SJSA1 (cell line): ENCODE measurements at regions not wholly inside any gene's neighbourhood (a gene's known extent, or its start where the extent isn't known, plus 50 kb on each side); places are given as distances from the start of the nearest gene placed in this dataset.
"Not testable (repeated sequence)": the region's sequence is repeated elsewhere in the genome, so short reads cannot be mapped to it uniquely, and the experiment has no call there.

ENCODE experiments used
- DNase-seq, 2 experiments: peaks; one replicate each; pipeline ENCODE4 v3.0.0-alpha.2; 2015 to 2020; ENCODE audit warnings: low spot score in 2 of 2, low read depth in 1 of 2
- H3K27ac ChIP-seq: fragments of 250-450 bp; sonication (Bioruptor Pico); 2 replicates; pipeline ENCODE4 v1.5.1; 2020; ENCODE audit warnings: mild to moderate bottlenecking, moderate library complexity
- H3K27me3 ChIP-seq: fragments of 250-450 bp; sonication (Bioruptor Pico); replicated peaks from 2 replicates; pipeline ENCODE4 v1.5.1; 2020; ENCODE audit warnings: mild to moderate bottlenecking, moderate library complexity
- H3K36me3 ChIP-seq: fragments of 250-450 bp; sonication (Bioruptor Pico); 2 replicates; pipeline ENCODE4 v1.5.1; 2020; ENCODE audit warnings: mild to moderate bottlenecking
- H3K4me1 ChIP-seq: fragments of 250-450 bp; sonication (Bioruptor Pico); replicated peaks from 2 replicates; pipeline ENCODE4 v1.6.1; 2021; ENCODE audit warnings: mild to moderate bottlenecking
- H3K4me3 ChIP-seq: fragments of 250-450 bp; sonication (Bioruptor Pico); 2 replicates; pipeline ENCODE4 v1.5.1; 2020; ENCODE audit warnings: mild to moderate bottlenecking
- H3K9me3 ChIP-seq: fragments of 250-450 bp; sonication (Bioruptor Pico); replicated peaks from 2 replicates; pipeline ENCODE4 v1.5.1; 2020; ENCODE audit warnings: mild to moderate bottlenecking

- Histone ChIP-seq H3K27ac (no peak overlapping the region), H3K27me3 (no peaks in the 10 kb centered on the region), H3K36me3 (no peaks in the 10 kb centered on the region), H3K9me3 (no peaks in the 10 kb centered on the region), H3K4me1 (no peaks in the 10 kb centered on the region), H3K4me3 (no peak overlapping the region)
- no peak for DNase-seq
These were observed 156.6 kb downstream of the MYCN start for GRCh38 chr2:16096962-16097361.

- not testable (repeated sequence) for DNase-seq
These were observed 155.1 kb downstream of the MYCN start for GRCh38 chr2:16095483-16095882.

GRCh38 chr2:16094811-16095210 is 154.5 kb downstream of the MYCN start:
- H3K4me1 ChIP-seq: no peaks in the 10 kb centered on the region
- no peaks in the 10 kb centered on the region for H3K27me3 ChIP-seq
- no peak overlapping the region for H3K27ac ChIP-seq
- H3K4me3 ChIP-seq: no peak overlapping the region
- H3K36me3 ChIP-seq: no peaks in the 10 kb centered on the region
- H3K9me3 ChIP-seq: no peaks in the 10 kb centered on the region
- DNase-seq: no peak

More at GRCh38 chr2:16095483-16095882, 155.1 kb downstream of the MYCN start:
- not testable (repeated sequence) for H3K4me3 ChIP-seq, H3K4me1 ChIP-seq, H3K36me3 ChIP-seq, H3K27ac ChIP-seq, H3K9me3 ChIP-seq, H3K27me3 ChIP-seq

GRCh38 chr2:16093639-16094529 is 153.5 kb downstream of the MYCN start:
- Histone ChIP-seq H3K27me3 (no peaks in the 10 kb centered on the region), H3K4me1 (no peaks in the 10 kb centered on the region), H3K9me3 (no peaks in the 10 kb centered on the region), H3K27ac (no peak overlapping the region), H3K36me3 (no peaks in the 10 kb centered on the region), H3K4me3 (no peak overlapping the region)
- DNase-seq: no peak

- H3K9me3 ChIP-seq: no peaks in the 10 kb centered on the region
- H3K4me3 ChIP-seq: no peak overlapping the region
- DNase-seq: no peak
- no peak overlapping the region for H3K27ac ChIP-seq
- no peaks in the 10 kb centered on the region for H3K27me3 ChIP-seq
- H3K36me3 ChIP-seq: no peaks in the 10 kb centered on the region
- no peaks in the 10 kb centered on the region for H3K4me1 ChIP-seq
These were observed 152.7 kb downstream of the MYCN start for GRCh38 chr2:16092861-16093638.

- Histone ChIP-seq H3K36me3 (no peaks in the 10 kb centered on the region), H3K27me3 (no peaks in the 10 kb centered on the region), H3K4me1 (no peaks in the 10 kb centered on the region), H3K9me3 (no peaks in the 10 kb centered on the region), H3K4me3 (no peak overlapping the region), H3K27ac (no peak overlapping the region)
- DNase-seq: no peak
These were observed 151.4 kb downstream of the MYCN start for GRCh38 chr2:16091576-16092282.

DNA sequence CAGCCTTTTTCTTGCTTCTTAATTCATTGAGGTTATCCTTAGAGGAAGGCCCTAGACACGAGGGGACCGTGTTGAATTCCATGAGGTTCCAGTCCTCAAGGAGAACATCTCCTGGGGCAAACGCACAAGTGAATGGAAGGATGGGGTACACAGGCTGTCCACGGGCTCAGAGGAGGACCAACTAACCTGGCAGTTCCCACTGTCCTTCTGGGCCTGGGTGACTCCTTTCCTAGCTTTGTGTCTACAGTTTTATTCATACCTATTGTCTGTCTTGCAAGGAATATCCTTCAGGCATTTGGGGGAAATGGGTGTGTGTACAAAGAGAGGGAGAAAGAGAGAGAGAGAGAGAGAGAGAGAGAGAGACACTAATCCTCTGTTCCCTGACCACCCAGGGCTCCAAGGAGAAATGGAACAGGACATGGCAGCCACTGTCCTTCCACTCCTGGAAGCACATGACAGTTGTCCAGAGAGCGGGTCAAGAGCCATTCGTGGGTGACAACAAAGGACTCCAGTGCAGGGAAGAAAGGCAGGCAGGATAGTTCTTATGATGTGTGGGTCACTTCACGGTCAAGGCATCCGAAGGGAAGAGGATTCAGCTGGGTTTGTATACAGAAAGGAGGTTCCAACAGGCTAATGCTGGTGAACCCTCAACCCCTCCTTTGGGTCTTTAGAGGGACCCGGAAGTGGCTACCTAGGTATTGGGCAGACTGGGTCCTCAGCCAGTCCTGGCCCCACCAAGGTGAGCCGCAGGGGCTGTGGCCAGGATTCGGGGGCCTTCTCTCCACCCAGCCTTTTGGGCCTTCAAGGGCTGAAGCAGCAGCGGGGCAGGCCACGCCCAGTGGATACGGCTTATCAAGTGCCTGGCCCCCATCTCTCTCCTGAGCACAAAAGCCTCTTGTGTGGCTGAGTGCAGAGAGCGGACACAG is 150.6 kb downstream of the MYCN start:
- no peaks in the 10 kb centered on the region for H3K9me3 ChIP-seq
- no peaks in the 10 kb centered on the region for H3K4me1 ChIP-seq
- no peaks in the 10 kb centered on the region for H3K36me3 ChIP-seq
- no peak overlapping the region for H3K4me3 ChIP-seq
- no peak overlapping the region for H3K27ac ChIP-seq
- H3K27me3 ChIP-seq: no peaks in the 10 kb centered on the region
- no peak for DNase-seq

DNA sequence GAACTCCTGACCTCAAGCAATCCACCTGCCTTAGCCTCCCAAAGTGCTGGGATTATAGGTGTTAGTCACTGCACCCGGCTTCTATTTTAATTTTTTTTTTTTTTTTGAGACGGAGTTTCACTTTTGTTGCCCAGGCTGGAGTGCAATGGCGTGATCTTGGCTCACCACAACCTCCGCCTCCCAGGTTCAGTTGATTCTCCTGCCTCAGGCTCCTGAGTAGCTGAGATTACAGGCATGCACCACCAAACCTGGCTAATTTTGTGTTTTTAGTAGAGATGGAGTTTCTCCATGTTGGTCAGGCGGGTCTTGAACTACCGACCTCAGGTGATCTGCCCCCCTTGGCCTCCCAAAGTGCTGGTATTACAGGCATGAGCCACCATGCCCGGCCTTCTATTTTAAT is 149.1 kb downstream of the MYCN start:
- not testable (repeated sequence) for H3K27me3 ChIP-seq, H3K4me3 ChIP-seq, H3K4me1 ChIP-seq, H3K27ac ChIP-seq, H3K36me3 ChIP-seq, DNase-seq, H3K9me3 ChIP-seq

DNA sequence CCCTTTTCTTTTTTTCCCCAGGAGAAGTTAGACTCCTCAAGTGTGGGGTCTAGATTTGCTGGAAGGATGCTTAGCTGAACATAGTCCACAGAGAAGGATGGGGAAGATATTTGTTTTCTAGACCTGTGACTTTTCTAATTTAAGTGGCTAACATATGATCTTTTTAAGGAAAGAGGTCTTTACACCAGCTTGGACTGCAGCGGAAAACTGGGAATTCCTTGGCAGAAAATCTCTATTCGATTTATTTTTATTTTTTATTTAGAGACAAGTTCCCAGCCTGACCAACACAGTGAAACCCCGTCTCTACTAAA is 148.4 kb downstream of the MYCN start:
- H3K9me3 ChIP-seq: no peaks in the 10 kb centered on the region
- no peaks in the 10 kb centered on the region for H3K27me3 ChIP-seq
- no peak overlapping the region for H3K4me3 ChIP-seq
- no peaks in the 10 kb centered on the region for H3K4me1 ChIP-seq
- H3K36me3 ChIP-seq: no peaks in the 10 kb centered on the region
- H3K27ac ChIP-seq: no peak overlapping the region
- no peak for DNase-seq

DNA sequence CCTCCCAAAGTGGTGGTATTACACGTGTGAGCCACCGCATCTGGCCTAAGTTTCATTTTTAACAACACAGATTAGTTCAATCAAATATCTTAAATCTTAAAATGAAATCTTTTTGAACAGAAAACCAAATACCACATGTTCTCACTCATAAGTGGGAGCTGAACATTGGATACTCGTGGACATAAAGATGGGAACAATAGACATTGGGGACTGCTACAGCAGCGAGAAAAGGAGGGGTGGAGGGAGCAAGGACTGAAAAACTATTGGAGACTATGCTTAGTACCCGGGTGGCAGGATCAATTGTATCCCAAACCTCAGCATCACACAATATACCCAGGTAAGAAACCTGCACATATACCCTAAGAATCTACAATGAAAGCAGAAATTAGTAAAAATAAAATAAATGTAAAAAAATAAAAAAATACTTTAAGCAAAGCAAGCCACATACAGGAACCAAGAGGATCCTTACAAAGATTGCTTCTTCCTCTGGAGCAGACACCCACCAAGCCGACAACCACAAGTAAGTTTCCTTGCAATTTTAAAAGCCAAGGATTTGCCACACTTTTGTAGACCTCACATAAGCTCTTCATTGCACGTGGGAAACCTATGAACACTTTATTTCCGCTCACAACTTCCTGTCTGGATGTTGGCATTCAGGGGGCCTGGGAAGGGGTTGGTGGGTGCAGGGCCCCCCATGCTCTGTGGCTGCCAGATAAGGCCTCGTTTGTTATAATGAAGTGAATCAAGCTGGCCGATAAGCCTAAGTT is 147.9 kb downstream of the MYCN start:
- DNase-seq: no peak
- no peaks in the 10 kb centered on the region for H3K27me3 ChIP-seq
- no peaks in the 10 kb centered on the region for H3K36me3 ChIP-seq
- no peak overlapping the region for H3K4me3 ChIP-seq
- no peak overlapping the region for H3K27ac ChIP-seq
- H3K9me3 ChIP-seq: no peaks in the 10 kb centered on the region
- H3K4me1 ChIP-seq: no peaks in the 10 kb centered on the region

DNA sequence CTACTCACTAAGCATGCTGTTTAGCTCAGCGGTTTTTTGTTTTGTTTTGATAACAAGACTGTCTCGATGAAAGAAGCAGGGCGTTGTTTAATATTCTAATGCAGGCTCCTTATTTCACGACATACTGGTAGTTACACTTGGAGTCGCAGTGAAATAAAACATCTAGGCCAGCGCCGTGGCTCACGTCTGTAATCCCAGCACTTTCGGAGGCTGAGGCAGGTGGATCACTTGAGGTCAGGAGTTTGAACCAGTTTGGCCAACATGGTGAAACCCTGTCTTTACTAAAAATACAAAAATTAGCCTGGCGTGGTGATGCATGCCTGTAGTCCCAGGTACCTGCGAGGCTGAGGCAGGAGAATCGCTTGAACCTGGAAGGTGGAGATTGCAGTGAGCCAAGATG is 145.8 kb downstream of the MYCN start:
- not testable (repeated sequence) for H3K9me3 ChIP-seq, DNase-seq, H3K36me3 ChIP-seq

DNA sequence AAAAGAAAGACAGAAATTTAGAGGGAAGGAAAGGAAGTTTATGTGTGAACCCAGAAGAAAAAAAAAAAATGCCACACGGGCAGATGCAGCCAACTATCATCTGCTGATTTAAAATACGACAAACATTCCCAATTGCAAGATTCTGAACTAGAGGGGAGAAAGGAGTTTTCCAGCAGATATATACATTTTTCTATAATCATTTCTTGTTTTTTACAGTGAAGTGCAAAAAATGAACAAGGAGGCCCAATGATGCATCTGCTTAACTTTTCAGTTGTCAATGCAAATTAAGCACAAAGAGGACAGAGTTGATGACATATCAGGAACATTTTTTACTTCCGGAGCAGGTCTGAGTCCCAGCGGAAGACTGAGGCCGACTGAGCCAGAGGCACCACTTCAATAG is 144.7 kb downstream of the MYCN start:
- no peaks in the 10 kb centered on the region for H3K36me3 ChIP-seq
- no peak for DNase-seq
- H3K27me3 ChIP-seq: no peaks in the 10 kb centered on the region
- H3K9me3 ChIP-seq: no peaks in the 10 kb centered on the region
- H3K4me1 ChIP-seq: no peaks in the 10 kb centered on the region
- H3K4me3 ChIP-seq: no peak overlapping the region
- no peak overlapping the region for H3K27ac ChIP-seq

More for the DNA sequence above, 145.8 kb downstream of the MYCN start:
- not testable (repeated sequence) for H3K4me3 ChIP-seq, H3K4me1 ChIP-seq, H3K27me3 ChIP-seq, H3K27ac ChIP-seq

- no peak overlapping the region for H3K27ac ChIP-seq
- H3K27me3 ChIP-seq: no peaks in the 10 kb centered on the region
- DNase-seq: no peak
- no peaks in the 10 kb centered on the region for H3K4me1 ChIP-seq
- H3K4me3 ChIP-seq: no peak overlapping the region
- H3K9me3 ChIP-seq: no peaks in the 10 kb centered on the region
- H3K36me3 ChIP-seq: no peaks in the 10 kb centered on the region
These were observed 143.9 kb downstream of the MYCN start for GRCh38 chr2:16084274-16084673.
